HepG2 (cell line): ENCODE measurements at regions not wholly inside any gene's neighbourhood (a gene's known extent, or its start where the extent isn't known, plus 50 kb on each side); places are given as distances from the start of the nearest gene placed in this dataset.

Experiments
- ATAC-seq: fragments of 200-7000 bp; cut with Tn5 transposase; 3 replicates; pipeline ENCODE4 v1.9.1; 2020; ENCODE audit warnings: mild to moderate bottlenecking, moderate library complexity
- BruUV-seq: library from RNA; stranded (reverse); fragments of 400-500 nt; replicated peaks from 2 replicates; lab custom pipeline; 2021; lab: Mats Ljungman, UMichigan
- CTCF ChIA-PET: fragments of 300-600 bp; formaldehyde crosslinking; extraction: SDS; loops from one replicate; lab custom pipeline; 2021; ENCODE audit warnings: low total read pairs, inconsistent platforms, low intra/inter-chr PET ratio; lab: Yijun Ruan, JAX
- POLR2A ChIA-PET: fragments of 350-600 bp; sonication (Branson Sonifier 250); formaldehyde crosslinking; loops from one replicate; lab custom pipeline; 2020; ENCODE audit warnings: antibody characterized with exemption, inconsistent platforms; lab: Yijun Ruan, JAX
- DNase-seq: peaks from one replicate; pipeline ENCODE4 v3.0.0-alpha.2; 2015; ENCODE audit warnings: low spot score
- FAIRE-seq: peaks from 3 replicates; lab custom pipeline; 2011; peaks lifted over from hg19 to GRCh38; lab: Jason Lieb, UNC
- H2AFZ ChIP-seq: one replicate; pipeline ENCODE4 v1.6.1; 2011; ENCODE audit warnings: low read length, inconsistent platforms
- H3K27ac ChIP-seq: fragments of 300-600 bp; 3 replicates; pipeline ENCODE4 v1.8.0; 2011; ENCODE audit warnings: mixed run types, mild to moderate bottlenecking, mixed read lengths, low read length, inconsistent platforms; ENCODE audit not compliant: insufficient read depth; ENCODE audit errors: extremely low read length
- H3K27me3 ChIP-seq, 2 experiments: fragments of 200-600 bp in 1 of 2; 2 replicates in 1 of 2; 3 replicates in 1 of 2; pipeline versions ENCODE4 v1.6.0 to v1.8.0; 2011; ENCODE audit warnings: low read length in 2 of 2, mild to moderate bottlenecking in 2 of 2, moderate library complexity in 2 of 2, inconsistent platforms in 1 of 2; ENCODE audit not compliant: insufficient read depth in 2 of 2, control insufficient read depth in 1 of 2
- H3K36me3 ChIP-seq, 2 experiments: fragments of 200-600 bp in 1 of 2; replicated peaks in 1 of 2; 2 replicates in 1 of 2; 3 replicates in 1 of 2; pipeline versions ENCODE4 v1.5.1 to v1.8.0; 2011; ENCODE audit warnings: low read length in 2 of 2, inconsistent platforms in 1 of 2; ENCODE audit not compliant: insufficient read depth in 2 of 2, control insufficient read depth in 1 of 2
- H3K4me1 ChIP-seq: 2 replicates; pipeline ENCODE4 v1.5.1; 2012; ENCODE audit warnings: low read length, inconsistent platforms; ENCODE audit not compliant: insufficient read depth
- H3K4me2 ChIP-seq: 2 replicates; pipeline ENCODE4 v1.6.0; 2011; ENCODE audit warnings: low read depth, low read length, inconsistent platforms
- H3K4me3 ChIP-seq, 3 experiments: fragments of 200-600 bp in 1 of 3; sonication (generic), shearing (Covaris generic) in 1 of 3; replicated peaks in 1 of 3; 2 replicates each; pipeline ENCODE4 v1.5.1; 2011 to 2016; ENCODE audit warnings: low read length in 3 of 3, inconsistent platforms in 2 of 3, low read depth in 2 of 3, mild to moderate bottlenecking in 2 of 3, control low read depth in 1 of 3, mixed read lengths in 1 of 3; ENCODE audit not compliant: insufficient read depth in 1 of 3
- H3K79me2 ChIP-seq: one replicate; pipeline ENCODE4 v1.6.1; 2011; ENCODE audit warnings: low read length, inconsistent platforms; ENCODE audit not compliant: insufficient read depth
- H3K9ac ChIP-seq: 2 replicates; pipeline ENCODE4 v1.6.0; 2011; ENCODE audit warnings: mild to moderate bottlenecking, low read depth, low read length, inconsistent platforms; ENCODE audit not compliant: insufficient read depth
- H3K9me3 ChIP-seq: 2 replicates; pipeline ENCODE4 v1.5.1; 2012; ENCODE audit warnings: mild to moderate bottlenecking, low read length
- H4K20me1 ChIP-seq: 2 replicates; pipeline ENCODE4 v1.6.0; 2011; ENCODE audit warnings: inconsistent platforms, mild to moderate bottlenecking, low read length, moderate library complexity; ENCODE audit not compliant: insufficient read depth
- DNMT3B ChIP-seq: conservative IDR thresholded peaks from 2 replicates; pipeline ENCODE4 v1.6.1; 2016; ENCODE audit warnings: missing biosample characterization, control low read depth
- JDP2 ChIP-seq: sonication (generic); formaldehyde crosslinking; IDR thresholded peaks from 2 replicates; pipeline ENCODE4 v1.8.1; 2022; ENCODE audit warnings: missing genetic modification reagents, borderline replicate concordance
- LCORL ChIP-seq, 2 experiments: fragments of 450-650 bp in 1 of 2; sonication (generic) in 1 of 2; formaldehyde crosslinking in 1 of 2; IDR thresholded peaks; 2 replicates each; pipeline versions ENCODE4 v1.5.0 to v1.6.1; 2017 to 2020; ENCODE audit warnings: antibody characterized with exemption in 1 of 2, missing genetic modification reagents in 1 of 2
- NR2F1 ChIP-seq, 2 experiments: fragments of 450-650 bp in 1 of 2; formaldehyde crosslinking in 1 of 2; IDR thresholded peaks; 2 replicates each; pipeline versions ENCODE4 v1.5.0 to v1.6.1; 2016 to 2020; ENCODE audit warnings: mild to moderate bottlenecking in 1 of 2, missing compliant biosample characterization in 1 of 2, missing genetic modification reagents in 1 of 2, moderate library complexity in 1 of 2
- ZKSCAN1 ChIP-seq: fragments of 150-350 bp; IDR thresholded peaks from 2 replicates; pipeline ENCODE4 v1.6.1; 2014; ENCODE audit warnings: low read length
- ZNF367 ChIP-seq: sonication (generic); formaldehyde crosslinking; IDR thresholded peaks from 2 replicates; pipeline ENCODE4 v1.4.0; 2020; ENCODE audit warnings: missing genetic modification reagents, borderline replicate concordance
- ZNF776 ChIP-seq: sonication (generic); formaldehyde crosslinking; IDR thresholded peaks from 2 replicates; pipeline ENCODE4 v1.4.0; 2020; ENCODE audit warnings: mild to moderate bottlenecking, missing genetic modification reagents
- WGBS: methylation state at CpG from one replicate; pipeline ENCODE4 v1.1.6; 2017; ENCODE audit warnings: low lambda C conversion rate; 5-methylcytosine and 5-hydroxymethylcytosine counted together
- in situ Hi-C: cut with HindIII; loops from 2 replicates; pipeline ENCODE4 v1.10.0; 2017; ENCODE audit warnings: low pct_unique_long_range_greater_than_20kb; ENCODE audit not compliant: extremely low pct_ligation_motif_present
- intact Hi-C: fragments of 100-400 bp; cut with micrococcal nuclease; formaldehyde crosslinking; loops from one replicate; pipeline ENCODE4 v1.10.0; 2022; ENCODE audit not compliant: unreplicated experiment
- TF ChIP-seq, protein P1 (sequence below): sonication (generic); formaldehyde crosslinking; IDR thresholded peaks from 2 replicates; pipeline ENCODE4 v1.5.1; 2020; ENCODE audit warnings: missing genetic modification reagents, mild to moderate bottlenecking, borderline replicate concordance
- TF ChIP-seq, protein P2 (sequence below): sonication (generic); formaldehyde crosslinking; IDR thresholded peaks from 2 replicates; pipeline ENCODE4 v1.4.0; 2020; ENCODE audit warnings: low read depth, missing genetic modification reagents
- TF ChIP-seq, protein P3 (sequence below): sonication (generic); formaldehyde crosslinking; IDR thresholded peaks from 2 replicates; pipeline ENCODE4 v1.4.0; 2020; ENCODE audit warnings: mild to moderate bottlenecking, missing genetic modification reagents
- TF ChIP-seq, protein P4 (sequence below): sonication (generic); formaldehyde crosslinking; IDR thresholded peaks from 2 replicates; pipeline ENCODE4 v1.8.1; 2022; ENCODE audit warnings: mild to moderate bottlenecking, missing genetic modification reagents
- TF ChIP-seq, protein P5 (sequence below): sonication (generic); formaldehyde crosslinking; IDR thresholded peaks from 2 replicates; pipeline ENCODE4 v1.8.1; 2022; ENCODE audit warnings: low read depth, mild to moderate bottlenecking, missing genetic modification reagents

- POLR2A ChIA-PET: no interaction called here
- ATAC-seq: no peak
- no peaks in the 10 kb centered on the region for H3K79me2 ChIP-seq
- H3K4me1 ChIP-seq: 0 out of 2 replicates have a peak, but pooled peaks cover 4% of the 10 kb centered on the region
- intact Hi-C loops: no loop called here
- WGBS: 22% methylated on average over 4 of the region's 4 CpGs
- in situ Hi-C loops: loop anchor here (10.0 kb wide), 1 partner anchor 501 kb away; the partner anchor contains the start of gene ESR2
- no TSS peak for BruUV-seq
- no peak for FAIRE-seq
- H3K27ac ChIP-seq: no peak overlapping the region
- CTCF ChIA-PET: no interaction called here
- no peaks in the 10 kb centered on the region for H4K20me1 ChIP-seq
- no peak overlapping the region for H2AFZ ChIP-seq
- H3K4me2 ChIP-seq: no peak overlapping the region
- no peaks in the 10 kb centered on the region; a peak in 1 of 5 replicates for H3K27me3 ChIP-seq
- no peaks in the 10 kb centered on the region for H3K36me3 ChIP-seq
- H3K9me3 ChIP-seq: no peaks in the 10 kb centered on the region
- no peak overlapping the region for H3K4me3 ChIP-seq
- no peak overlapping the region for H3K9ac ChIP-seq
- no peak for DNase-seq
- TF ChIP-seq, protein P1, sequence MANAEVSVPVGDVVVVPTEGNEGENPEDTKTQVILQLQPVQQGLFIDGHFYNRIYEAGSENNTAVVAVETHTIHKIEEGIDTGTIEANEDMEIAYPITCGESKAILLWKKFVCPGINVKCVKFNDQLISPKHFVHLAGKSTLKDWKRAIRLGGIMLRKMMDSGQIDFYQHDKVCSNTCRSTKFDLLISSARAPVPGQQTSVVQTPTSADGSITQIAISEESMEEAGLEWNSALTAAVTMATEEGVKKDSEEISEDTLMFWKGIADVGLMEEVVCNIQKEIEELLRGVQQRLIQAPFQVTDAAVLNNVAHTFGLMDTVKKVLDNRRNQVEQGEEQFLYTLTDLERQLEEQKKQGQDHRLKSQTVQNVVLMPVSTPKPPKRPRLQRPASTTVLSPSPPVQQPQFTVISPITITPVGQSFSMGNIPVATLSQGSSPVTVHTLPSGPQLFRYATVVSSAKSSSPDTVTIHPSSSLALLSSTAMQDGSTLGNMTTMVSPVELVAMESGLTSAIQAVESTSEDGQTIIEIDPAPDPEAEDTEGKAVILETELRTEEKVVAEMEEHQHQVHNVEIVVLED: no peak
- no peak for TF ChIP-seq ZNF776 (CRISPR knock-in tag)
- TF ChIP-seq ZKSCAN1: no peak
- TF ChIP-seq, protein P2, sequence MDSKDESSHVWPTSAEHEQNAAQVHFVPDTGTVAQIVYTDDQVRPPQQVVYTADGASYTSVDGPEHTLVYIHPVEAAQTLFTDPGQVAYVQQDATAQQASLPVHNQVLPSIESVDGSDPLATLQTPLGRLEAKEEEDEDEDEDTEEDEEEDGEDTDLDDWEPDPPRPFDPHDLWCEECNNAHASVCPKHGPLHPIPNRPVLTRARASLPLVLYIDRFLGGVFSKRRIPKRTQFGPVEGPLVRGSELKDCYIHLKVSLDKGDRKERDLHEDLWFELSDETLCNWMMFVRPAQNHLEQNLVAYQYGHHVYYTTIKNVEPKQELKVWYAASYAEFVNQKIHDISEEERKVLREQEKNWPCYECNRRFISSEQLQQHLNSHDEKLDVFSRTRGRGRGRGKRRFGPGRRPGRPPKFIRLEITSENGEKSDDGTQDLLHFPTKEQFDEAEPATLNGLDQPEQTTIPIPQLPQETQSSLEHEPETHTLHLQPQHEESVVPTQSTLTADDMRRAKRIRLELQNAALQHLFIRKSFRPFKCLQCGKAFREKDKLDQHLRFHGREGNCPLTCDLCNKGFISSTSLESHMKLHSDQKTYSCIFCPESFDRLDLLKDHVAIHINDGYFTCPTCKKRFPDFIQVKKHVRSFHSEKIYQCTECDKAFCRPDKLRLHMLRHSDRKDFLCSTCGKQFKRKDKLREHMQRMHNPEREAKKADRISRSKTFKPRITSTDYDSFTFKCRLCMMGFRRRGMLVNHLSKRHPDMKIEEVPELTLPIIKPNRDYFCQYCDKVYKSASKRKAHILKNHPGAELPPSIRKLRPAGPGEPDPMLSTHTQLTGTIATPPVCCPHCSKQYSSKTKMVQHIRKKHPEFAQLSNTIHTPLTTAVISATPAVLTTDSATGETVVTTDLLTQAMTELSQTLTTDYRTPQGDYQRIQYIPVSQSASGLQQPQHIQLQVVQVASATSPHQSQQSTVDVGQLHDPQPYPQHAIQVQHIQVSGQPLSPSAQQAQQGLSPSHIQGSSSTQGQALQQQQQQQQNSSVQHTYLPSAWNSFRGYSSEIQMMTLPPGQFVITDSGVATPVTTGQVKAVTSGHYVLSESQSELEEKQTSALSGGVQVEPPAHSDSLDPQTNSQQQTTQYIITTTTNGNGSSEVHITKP: no peak
- TF ChIP-seq DNMT3B: no peak
- TF ChIP-seq LCORL (IDR thresholded peaks at IDR 0.05): no peak
- no peak for TF ChIP-seq LCORL (CRISPR knock-in tag; IDR thresholded peaks at IDR 0.05)
- TF ChIP-seq NR2F1 (CRISPR knock-in tag; IDR thresholded peaks at IDR 0.05): no peak
- TF ChIP-seq, protein P3, sequence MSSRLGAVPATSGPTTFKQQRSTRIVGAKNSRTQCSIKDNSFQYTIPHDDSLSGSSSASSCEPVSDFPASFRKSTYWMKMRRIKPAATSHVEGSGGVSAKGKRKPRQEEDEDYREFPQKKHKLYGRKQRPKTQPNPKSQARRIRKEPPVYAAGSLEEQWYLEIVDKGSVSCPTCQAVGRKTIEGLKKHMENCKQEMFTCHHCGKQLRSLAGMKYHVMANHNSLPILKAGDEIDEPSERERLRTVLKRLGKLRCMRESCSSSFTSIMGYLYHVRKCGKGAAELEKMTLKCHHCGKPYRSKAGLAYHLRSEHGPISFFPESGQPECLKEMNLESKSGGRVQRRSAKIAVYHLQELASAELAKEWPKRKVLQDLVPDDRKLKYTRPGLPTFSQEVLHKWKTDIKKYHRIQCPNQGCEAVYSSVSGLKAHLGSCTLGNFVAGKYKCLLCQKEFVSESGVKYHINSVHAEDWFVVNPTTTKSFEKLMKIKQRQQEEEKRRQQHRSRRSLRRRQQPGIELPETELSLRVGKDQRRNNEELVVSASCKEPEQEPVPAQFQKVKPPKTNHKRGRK (CRISPR knock-in tag): no peak
- TF ChIP-seq, protein P4, sequence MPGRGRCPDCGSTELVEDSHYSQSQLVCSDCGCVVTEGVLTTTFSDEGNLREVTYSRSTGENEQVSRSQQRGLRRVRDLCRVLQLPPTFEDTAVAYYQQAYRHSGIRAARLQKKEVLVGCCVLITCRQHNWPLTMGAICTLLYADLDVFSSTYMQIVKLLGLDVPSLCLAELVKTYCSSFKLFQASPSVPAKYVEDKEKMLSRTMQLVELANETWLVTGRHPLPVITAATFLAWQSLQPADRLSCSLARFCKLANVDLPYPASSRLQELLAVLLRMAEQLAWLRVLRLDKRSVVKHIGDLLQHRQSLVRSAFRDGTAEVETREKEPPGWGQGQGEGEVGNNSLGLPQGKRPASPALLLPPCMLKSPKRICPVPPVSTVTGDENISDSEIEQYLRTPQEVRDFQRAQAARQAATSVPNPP (CRISPR knock-in tag): no peak
- TF ChIP-seq JDP2: no peak
- no peak for TF ChIP-seq ZNF367 (CRISPR knock-in tag)
- TF ChIP-seq, protein P5, sequence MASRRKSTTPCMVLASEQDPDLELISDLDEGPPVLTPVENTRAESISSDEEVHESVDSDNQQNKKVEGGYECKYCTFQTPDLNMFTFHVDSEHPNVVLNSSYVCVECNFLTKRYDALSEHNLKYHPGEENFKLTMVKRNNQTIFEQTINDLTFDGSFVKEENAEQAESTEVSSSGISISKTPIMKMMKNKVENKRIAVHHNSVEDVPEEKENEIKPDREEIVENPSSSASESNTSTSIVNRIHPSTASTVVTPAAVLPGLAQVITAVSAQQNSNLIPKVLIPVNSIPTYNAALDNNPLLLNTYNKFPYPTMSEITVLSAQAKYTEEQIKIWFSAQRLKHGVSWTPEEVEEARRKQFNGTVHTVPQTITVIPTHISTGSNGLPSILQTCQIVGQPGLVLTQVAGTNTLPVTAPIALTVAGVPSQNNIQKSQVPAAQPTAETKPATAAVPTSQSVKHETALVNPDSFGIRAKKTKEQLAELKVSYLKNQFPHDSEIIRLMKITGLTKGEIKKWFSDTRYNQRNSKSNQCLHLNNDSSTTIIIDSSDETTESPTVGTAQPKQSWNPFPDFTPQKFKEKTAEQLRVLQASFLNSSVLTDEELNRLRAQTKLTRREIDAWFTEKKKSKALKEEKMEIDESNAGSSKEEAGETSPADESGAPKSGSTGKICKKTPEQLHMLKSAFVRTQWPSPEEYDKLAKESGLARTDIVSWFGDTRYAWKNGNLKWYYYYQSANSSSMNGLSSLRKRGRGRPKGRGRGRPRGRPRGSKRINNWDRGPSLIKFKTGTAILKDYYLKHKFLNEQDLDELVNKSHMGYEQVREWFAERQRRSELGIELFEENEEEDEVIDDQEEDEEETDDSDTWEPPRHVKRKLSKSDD (CRISPR knock-in tag): no peak
Measured at GRCh38 chr14:63793376-63793775, 59.4 kb upstream of the SYNE2 start.
